SK-N-SH (cell line): ENCODE measurements at regions not wholly inside any gene's neighbourhood (a gene's known extent, or its start where the extent isn't known, plus 50 kb on each side); places are given as distances from the start of the nearest gene placed in this dataset.
A peak's percentile ranks its signal among the peaks of the same experiment; 100 is the strongest.

Experiments used
- CTCF ChIA-PET: fragments of 300-600, 350-600 bp; formaldehyde crosslinking; extraction: SDS; loops from one replicate; lab custom pipeline; 2021; lab: Yijun Ruan, JAX
- POLR2A ChIA-PET: fragments of 350-600 bp; sonication (Branson Sonifier 250); formaldehyde crosslinking; extraction: SDS; loops from one replicate; lab custom pipeline; 2020; ENCODE audit warnings: antibody characterized with exemption, inconsistent platforms; lab: Yijun Ruan, JAX
- DNase-seq: peaks from one replicate; pipeline ENCODE4 v3.0.0; 2012
- H2AFZ ChIP-seq: fragments of 200-600 bp; sonication (generic); 2 replicates; pipeline ENCODE4 v1.8.1; 2016; ENCODE audit warnings: antibody characterized with exemption, mild to moderate bottlenecking, low read depth
- H3F3A ChIP-seq: fragments of 200-600 bp; sonication (generic); replicated peaks from 2 replicates; pipeline ENCODE3; 2016; ENCODE audit warnings: antibody characterized with exemption, mild to moderate bottlenecking; ENCODE audit not compliant: insufficient read depth
- H3K27ac ChIP-seq, 2 experiments: fragments of 200-500 bp in 1 of 2; fragments of 200-600 bp in 1 of 2; sonication (Bioruptor generic) in 1 of 2; sonication (generic), shearing (Covaris generic) in 1 of 2; 2 replicates each; pipeline versions ENCODE4 v1.5.1 to v1.6.1; 2014 to 2016; ENCODE audit warnings: low read depth in 2 of 2, inconsistent platforms in 1 of 2, low read length in 1 of 2, mild to moderate bottlenecking in 1 of 2, mixed read lengths in 1 of 2
- H3K27me3 ChIP-seq: fragments of 200-600 bp; sonication (generic), shearing (Covaris generic); 2 replicates; pipeline ENCODE4 v1.6.1; 2016; ENCODE audit warnings: mixed run types; ENCODE audit not compliant: insufficient read depth
- H3K36me3 ChIP-seq, 2 experiments: fragments of 200-500 bp in 1 of 2; fragments of 200-600 bp in 1 of 2; sonication (Bioruptor generic) in 1 of 2; sonication (generic) in 1 of 2; replicated peaks in 1 of 2; 2 replicates each; pipeline versions ENCODE3 to v1.5.1; 2014 to 2016; ENCODE audit warnings: low read length in 1 of 2, mild to moderate bottlenecking in 1 of 2; ENCODE audit not compliant: insufficient read depth in 2 of 2, control insufficient read depth in 1 of 2
- H3K4me1 ChIP-seq, 2 experiments: fragments of 200-500 bp in 1 of 2; fragments of 200-600 bp in 1 of 2; sonication (Bioruptor generic) in 1 of 2; sonication (generic), shearing (Covaris generic) in 1 of 2; 2 replicates each; pipeline versions ENCODE4 v1.5.1 to v1.6.1; 2014 to 2016; ENCODE audit warnings: low read depth in 1 of 2, low read length in 1 of 2, mixed run types in 1 of 2; ENCODE audit not compliant: insufficient read depth in 2 of 2, control insufficient read depth in 1 of 2
- H3K4me2 ChIP-seq: fragments of 200-600 bp; sonication (generic), shearing (Covaris generic); 2 replicates; pipeline ENCODE4 v1.6.1; 2017; ENCODE audit warnings: mixed run types
- H3K4me3 ChIP-seq, 2 experiments: fragments of 200-500 bp in 1 of 2; fragments of 200-600 bp in 1 of 2; sonication (Bioruptor generic) in 1 of 2; sonication (generic), shearing (Covaris generic) in 1 of 2; 2 replicates each; pipeline versions ENCODE4 v1.5.1 to v1.8.1; 2014 to 2016; ENCODE audit warnings: low read depth in 2 of 2, inconsistent platforms in 1 of 2, low read length in 1 of 2, mild to moderate bottlenecking in 1 of 2, mixed read lengths in 1 of 2, moderate library complexity in 1 of 2
- H3K79me2 ChIP-seq: fragments of 200-600 bp; sonication (generic); 2 replicates; pipeline ENCODE4 v1.8.1; 2017; ENCODE audit warnings: mild to moderate bottlenecking; ENCODE audit not compliant: insufficient read depth
- H3K9ac ChIP-seq: fragments of 200-600 bp; sonication (generic); 2 replicates; pipeline ENCODE4 v1.6.1; 2017; ENCODE audit warnings: mixed run types
- H3K9me2 ChIP-seq: fragments of 200-600 bp; sonication (generic); 2 replicates; pipeline ENCODE4 v1.6.1; 2017; ENCODE audit warnings: mixed run types
- H3K9me3 ChIP-seq: fragments of 200-600 bp; sonication (generic); 2 replicates; pipeline ENCODE4 v1.6.1; 2017; ENCODE audit warnings: mixed run types, mild to moderate bottlenecking, moderate library complexity
- H4K20me1 ChIP-seq: fragments of 200-600 bp; sonication (generic); 2 replicates; pipeline ENCODE4 v1.6.1; 2017; ENCODE audit warnings: mild to moderate bottlenecking, mixed run types; ENCODE audit not compliant: insufficient read depth
- ELF1 ChIP-seq: IDR thresholded peaks from 2 replicates; pipeline ENCODE4 v1.4.0; 2012
- FOXJ3 ChIP-seq: sonication (generic); formaldehyde crosslinking; IDR thresholded peaks from 2 replicates; pipeline ENCODE4 v1.5.1; 2020; ENCODE audit warnings: mild to moderate bottlenecking, missing genetic modification reagents
- FOXM1 ChIP-seq: IDR thresholded peaks from 2 replicates; pipeline ENCODE4 v1.4.0; 2012; ENCODE audit warnings: low read depth, mild to moderate bottlenecking
- IRF3 ChIP-seq: fragments of 150-350 bp; IDR thresholded peaks from 2 replicates; pipeline ENCODE4 v1.6.1; 2016; ENCODE audit warnings: mild to moderate bottlenecking, low read depth, low read length
- MAX ChIP-seq: IDR thresholded peaks from 2 replicates; pipeline ENCODE4 v1.4.0; 2012; ENCODE audit warnings: low read depth
- MEF2A ChIP-seq: IDR thresholded peaks from 2 replicates; pipeline ENCODE4 v1.4.0; 2012; ENCODE audit warnings: low read depth, borderline replicate concordance
- NFIC ChIP-seq: IDR thresholded peaks from 2 replicates; pipeline ENCODE4 v1.4.0; 2012; ENCODE audit warnings: borderline replicate concordance
- RCOR1 ChIP-seq: fragments of 150-350 bp; IDR thresholded peaks from 2 replicates; pipeline ENCODE4 v1.6.1; 2017; ENCODE audit warnings: antibody characterized with exemption, low read length
- RXRA ChIP-seq: IDR thresholded peaks from 2 replicates; pipeline ENCODE4 v1.4.0; 2012; ENCODE audit warnings: low read depth, mild to moderate bottlenecking, borderline replicate concordance
- TAF1 ChIP-seq: IDR thresholded peaks from 2 replicates; pipeline ENCODE4 v1.6.1; 2012; ENCODE audit warnings: low read depth, mild to moderate bottlenecking, low read length, moderate library complexity, borderline replicate concordance
- TCF12 ChIP-seq: IDR thresholded peaks from 2 replicates; pipeline ENCODE4 v1.4.0; 2012
- WGBS: methylation state at CpG from one replicate; pipeline ENCODE4 v1.1.6; 2017; ENCODE audit warnings: low lambda C conversion rate; 5-methylcytosine and 5-hydroxymethylcytosine counted together
- TF ChIP-seq, protein P1 (sequence below): IDR thresholded peaks from 2 replicates; pipeline ENCODE4 v1.4.0; 2012; ENCODE audit warnings: low read depth, borderline replicate concordance
- TF ChIP-seq, protein P2 (sequence below): fragments of 200-600 bp; sonication (generic); IDR thresholded peaks from 2 replicates; pipeline ENCODE4 v1.6.1; 2017; ENCODE audit warnings: antibody characterized with exemption, mild to moderate bottlenecking, moderate library complexity
- TF ChIP-seq, protein P3 (sequence below): IDR thresholded peaks from 2 replicates; pipeline ENCODE4 v1.6.1; 2012; ENCODE audit warnings: mild to moderate bottlenecking, low read depth, low read length, moderate library complexity
- TF ChIP-seq, protein P4 (sequence below): IDR thresholded peaks from 2 replicates; pipeline ENCODE4 v1.4.0; 2012; ENCODE audit warnings: low read depth, borderline replicate concordance

GRCh38 chr2:12951657-12951973 lies 234.9 kb downstream of the TRIB2 start:
- no peaks in the 10 kb centered on the region for H3K9me2 ChIP-seq
- peak overlapping the region; percentile 43; the same call in 1 of the 2 replicates for H3K9ac ChIP-seq
- DNase-seq, result no peak
- CTCF ChIA-PET, result interaction anchor here (0.8 to 5.4 kb wide), 8 partner anchors 12 to 232 kb away, joined by 3 to 33 read pairs (median 6); no protein-coding TSS in a partner anchor
- H3K36me3 ChIP-seq, result no peaks in the 10 kb centered on the region
- H3K27me3 ChIP-seq, result no peaks in the 10 kb centered on the region
- POLR2A ChIA-PET, result interaction anchor here (1.2 kb wide), 1 partner anchor 19 kb away, joined by 4 read pairs; no protein-coding TSS in a partner anchor
- H3K4me3 ChIP-seq, result peak overlapping the region in 1 of 2 experiments; percentile 25; a peak in 1 of 4 replicates
- H4K20me1 ChIP-seq, result no peaks in the 10 kb centered on the region
- peaks cover 32 to 37% of the 10 kb centered on the region in 2 experiments for H3K4me1 ChIP-seq
- peak overlapping the region; percentile 66 for H2AFZ ChIP-seq
- H3K9me3 ChIP-seq, result no peaks in the 10 kb centered on the region
- H3K79me2 ChIP-seq, result no peaks in the 10 kb centered on the region
- WGBS, result 11% methylated on average over 2 of the region's 2 CpGs
- H3K4me2 ChIP-seq, result peak overlapping the region; percentile 60
- 0 out of 2 replicates have a peak, but pooled peaks have one; percentile 5 for TF ChIP-seq NFIC
- 0 out of 2 replicates have a peak, but pooled peaks have one; percentile 31 for TF ChIP-seq RXRA
- no peak for TF ChIP-seq MAX
- peak; percentile 55 for TF ChIP-seq TCF12
- TF ChIP-seq FOXJ3 (CRISPR knock-in tag), result no peak
- H3F3A ChIP-seq, result peaks cover 28% of the 10 kb centered on the region
- H3K27ac ChIP-seq, result peak overlapping the region; percentile 59 to 77

DNA sequence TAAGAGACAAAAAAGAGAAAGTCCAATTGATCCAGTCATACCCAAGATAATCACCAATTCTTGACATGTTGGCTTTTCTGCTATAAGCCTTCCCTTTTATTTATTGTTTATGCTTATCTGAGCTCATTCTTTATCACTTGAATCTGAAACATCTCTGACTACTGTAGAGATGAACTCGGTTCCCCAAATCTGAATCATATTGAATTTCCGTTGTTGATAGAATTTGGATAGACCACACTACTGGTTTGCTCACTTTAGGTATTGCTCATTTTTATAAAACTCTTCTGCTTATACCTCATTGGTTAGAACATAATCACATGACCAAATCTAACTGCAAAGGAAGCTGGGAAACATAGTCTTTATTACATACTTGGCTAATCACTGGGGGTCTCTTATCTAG lies 236.9 kb downstream of the TRIB2 start:
- CTCF ChIA-PET, result interaction anchor here (1.6 to 5.4 kb wide), 6 partner anchors 12 to 237 kb away, joined by 5 to 33 read pairs (median 8); partner anchors contain the start of gene TRIB2

More for the DNA sequence above, 236.9 kb downstream of the TRIB2 start:
- Histone ChIP-seq H3K9ac (no peak overlapping the region), H3F3A (peaks cover 21% of the 10 kb centered on the region), H2AFZ (no peak overlapping the region), H3K36me3 (no peaks in the 10 kb centered on the region), H3K4me3 (no peak overlapping the region), H3K27ac (no peak overlapping the region), H3K9me2 (no peaks in the 10 kb centered on the region), H3K27me3 (no peaks in the 10 kb centered on the region), H3K9me3 (no peaks in the 10 kb centered on the region), H3K79me2 (no peaks in the 10 kb centered on the region), H3K4me1 (peaks cover 25 to 26% of the 10 kb centered on the region in 2 experiments), H4K20me1 (no peaks in the 10 kb centered on the region), H3K4me2 (no peak overlapping the region)
- WGBS, result 81% methylated on average over 2 of the region's 2 CpGs
- POLR2A ChIA-PET, result no interaction called here
- TF ChIP-seq ELF1, result no peak
- TF ChIP-seq, protein P1, sequence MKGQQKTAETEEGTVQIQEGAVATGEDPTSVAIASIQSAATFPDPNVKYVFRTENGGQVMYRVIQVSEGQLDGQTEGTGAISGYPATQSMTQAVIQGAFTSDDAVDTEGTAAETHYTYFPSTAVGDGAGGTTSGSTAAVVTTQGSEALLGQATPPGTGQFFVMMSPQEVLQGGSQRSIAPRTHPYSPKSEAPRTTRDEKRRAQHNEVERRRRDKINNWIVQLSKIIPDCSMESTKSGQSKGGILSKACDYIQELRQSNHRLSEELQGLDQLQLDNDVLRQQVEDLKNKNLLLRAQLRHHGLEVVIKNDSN, result no peak
- no peak for TF ChIP-seq MAX
- TF ChIP-seq, protein P2, sequence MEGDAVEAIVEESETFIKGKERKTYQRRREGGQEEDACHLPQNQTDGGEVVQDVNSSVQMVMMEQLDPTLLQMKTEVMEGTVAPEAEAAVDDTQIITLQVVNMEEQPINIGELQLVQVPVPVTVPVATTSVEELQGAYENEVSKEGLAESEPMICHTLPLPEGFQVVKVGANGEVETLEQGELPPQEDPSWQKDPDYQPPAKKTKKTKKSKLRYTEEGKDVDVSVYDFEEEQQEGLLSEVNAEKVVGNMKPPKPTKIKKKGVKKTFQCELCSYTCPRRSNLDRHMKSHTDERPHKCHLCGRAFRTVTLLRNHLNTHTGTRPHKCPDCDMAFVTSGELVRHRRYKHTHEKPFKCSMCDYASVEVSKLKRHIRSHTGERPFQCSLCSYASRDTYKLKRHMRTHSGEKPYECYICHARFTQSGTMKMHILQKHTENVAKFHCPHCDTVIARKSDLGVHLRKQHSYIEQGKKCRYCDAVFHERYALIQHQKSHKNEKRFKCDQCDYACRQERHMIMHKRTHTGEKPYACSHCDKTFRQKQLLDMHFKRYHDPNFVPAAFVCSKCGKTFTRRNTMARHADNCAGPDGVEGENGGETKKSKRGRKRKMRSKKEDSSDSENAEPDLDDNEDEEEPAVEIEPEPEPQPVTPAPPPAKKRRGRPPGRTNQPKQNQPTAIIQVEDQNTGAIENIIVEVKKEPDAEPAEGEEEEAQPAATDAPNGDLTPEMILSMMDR, result no peak
- TF ChIP-seq IRF3, result no peak
- no peak for TF ChIP-seq TAF1
- TF ChIP-seq, protein P3, sequence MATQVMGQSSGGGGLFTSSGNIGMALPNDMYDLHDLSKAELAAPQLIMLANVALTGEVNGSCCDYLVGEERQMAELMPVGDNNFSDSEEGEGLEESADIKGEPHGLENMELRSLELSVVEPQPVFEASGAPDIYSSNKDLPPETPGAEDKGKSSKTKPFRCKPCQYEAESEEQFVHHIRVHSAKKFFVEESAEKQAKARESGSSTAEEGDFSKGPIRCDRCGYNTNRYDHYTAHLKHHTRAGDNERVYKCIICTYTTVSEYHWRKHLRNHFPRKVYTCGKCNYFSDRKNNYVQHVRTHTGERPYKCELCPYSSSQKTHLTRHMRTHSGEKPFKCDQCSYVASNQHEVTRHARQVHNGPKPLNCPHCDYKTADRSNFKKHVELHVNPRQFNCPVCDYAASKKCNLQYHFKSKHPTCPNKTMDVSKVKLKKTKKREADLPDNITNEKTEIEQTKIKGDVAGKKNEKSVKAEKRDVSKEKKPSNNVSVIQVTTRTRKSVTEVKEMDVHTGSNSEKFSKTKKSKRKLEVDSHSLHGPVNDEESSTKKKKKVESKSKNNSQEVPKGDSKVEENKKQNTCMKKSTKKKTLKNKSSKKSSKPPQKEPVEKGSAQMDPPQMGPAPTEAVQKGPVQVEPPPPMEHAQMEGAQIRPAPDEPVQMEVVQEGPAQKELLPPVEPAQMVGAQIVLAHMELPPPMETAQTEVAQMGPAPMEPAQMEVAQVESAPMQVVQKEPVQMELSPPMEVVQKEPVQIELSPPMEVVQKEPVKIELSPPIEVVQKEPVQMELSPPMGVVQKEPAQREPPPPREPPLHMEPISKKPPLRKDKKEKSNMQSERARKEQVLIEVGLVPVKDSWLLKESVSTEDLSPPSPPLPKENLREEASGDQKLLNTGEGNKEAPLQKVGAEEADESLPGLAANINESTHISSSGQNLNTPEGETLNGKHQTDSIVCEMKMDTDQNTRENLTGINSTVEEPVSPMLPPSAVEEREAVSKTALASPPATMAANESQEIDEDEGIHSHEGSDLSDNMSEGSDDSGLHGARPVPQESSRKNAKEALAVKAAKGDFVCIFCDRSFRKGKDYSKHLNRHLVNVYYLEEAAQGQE, result no peak
- no peak for TF ChIP-seq FOXM1
- TF ChIP-seq MEF2A, result no peak
- TF ChIP-seq RCOR1, result no peak
- TF ChIP-seq, protein P4, sequence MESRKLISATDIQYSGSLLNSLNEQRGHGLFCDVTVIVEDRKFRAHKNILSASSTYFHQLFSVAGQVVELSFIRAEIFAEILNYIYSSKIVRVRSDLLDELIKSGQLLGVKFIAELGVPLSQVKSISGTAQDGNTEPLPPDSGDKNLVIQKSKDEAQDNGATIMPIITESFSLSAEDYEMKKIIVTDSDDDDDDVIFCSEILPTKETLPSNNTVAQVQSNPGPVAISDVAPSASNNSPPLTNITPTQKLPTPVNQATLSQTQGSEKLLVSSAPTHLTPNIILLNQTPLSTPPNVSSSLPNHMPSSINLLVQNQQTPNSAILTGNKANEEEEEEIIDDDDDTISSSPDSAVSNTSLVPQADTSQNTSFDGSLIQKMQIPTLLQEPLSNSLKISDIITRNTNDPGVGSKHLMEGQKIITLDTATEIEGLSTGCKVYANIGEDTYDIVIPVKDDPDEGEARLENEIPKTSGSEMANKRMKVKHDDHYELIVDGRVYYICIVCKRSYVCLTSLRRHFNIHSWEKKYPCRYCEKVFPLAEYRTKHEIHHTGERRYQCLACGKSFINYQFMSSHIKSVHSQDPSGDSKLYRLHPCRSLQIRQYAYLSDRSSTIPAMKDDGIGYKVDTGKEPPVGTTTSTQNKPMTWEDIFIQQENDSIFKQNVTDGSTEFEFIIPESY, result no peak
- DNase-seq, result no peak
